SU-DHL-6 (cell line): ENCODE measurements at regions not wholly inside any gene's neighbourhood (a gene's known extent, or its start where the extent isn't known, plus 50 kb on each side); places are given as distances from the start of the nearest gene placed in this dataset.

ENCODE experiments used
- EZH2phosphoT487 ChIP-seq: fragments of 200-600 bp; sonication (generic), shearing (Covaris generic); conservative IDR thresholded peaks from 2 replicates; pipeline ENCODE4 v1.6.1; 2018; ENCODE audit warnings: mild to moderate bottlenecking, antibody characterized with exemption, low read length, moderate library complexity, mixed read lengths
- TF ChIP-seq, protein P1 (sequence below): fragments of 200-600 bp; sonication (generic); IDR thresholded peaks from one replicate; pipeline ENCODE4 v1.5.1; 2017; ENCODE audit warnings: antibody characterized with exemption, mild to moderate bottlenecking, low read length, moderate library complexity; ENCODE audit not compliant: insufficient read depth, poor library complexity, severe bottlenecking

DNA sequence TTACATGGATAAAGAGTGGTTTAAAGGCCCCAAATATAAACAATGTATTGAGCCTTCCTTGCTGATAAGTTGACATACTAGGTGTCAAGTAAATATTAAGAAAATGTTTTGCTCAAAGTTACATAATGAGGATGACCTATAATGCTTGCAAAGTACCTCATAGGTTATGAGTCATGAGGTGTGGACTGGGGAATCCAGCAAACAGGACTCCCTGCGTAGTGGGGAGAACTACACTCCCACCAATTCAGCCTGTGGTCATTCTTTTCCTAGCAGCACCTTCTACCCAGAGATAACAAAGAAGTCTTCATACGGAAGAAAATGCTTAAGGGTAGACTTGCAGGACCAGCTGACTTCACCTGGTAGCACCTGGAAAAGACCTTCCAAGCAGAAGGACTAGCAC lies 418.9 kb upstream of the CPEB2 start:
- TF ChIP-seq, protein P1, sequence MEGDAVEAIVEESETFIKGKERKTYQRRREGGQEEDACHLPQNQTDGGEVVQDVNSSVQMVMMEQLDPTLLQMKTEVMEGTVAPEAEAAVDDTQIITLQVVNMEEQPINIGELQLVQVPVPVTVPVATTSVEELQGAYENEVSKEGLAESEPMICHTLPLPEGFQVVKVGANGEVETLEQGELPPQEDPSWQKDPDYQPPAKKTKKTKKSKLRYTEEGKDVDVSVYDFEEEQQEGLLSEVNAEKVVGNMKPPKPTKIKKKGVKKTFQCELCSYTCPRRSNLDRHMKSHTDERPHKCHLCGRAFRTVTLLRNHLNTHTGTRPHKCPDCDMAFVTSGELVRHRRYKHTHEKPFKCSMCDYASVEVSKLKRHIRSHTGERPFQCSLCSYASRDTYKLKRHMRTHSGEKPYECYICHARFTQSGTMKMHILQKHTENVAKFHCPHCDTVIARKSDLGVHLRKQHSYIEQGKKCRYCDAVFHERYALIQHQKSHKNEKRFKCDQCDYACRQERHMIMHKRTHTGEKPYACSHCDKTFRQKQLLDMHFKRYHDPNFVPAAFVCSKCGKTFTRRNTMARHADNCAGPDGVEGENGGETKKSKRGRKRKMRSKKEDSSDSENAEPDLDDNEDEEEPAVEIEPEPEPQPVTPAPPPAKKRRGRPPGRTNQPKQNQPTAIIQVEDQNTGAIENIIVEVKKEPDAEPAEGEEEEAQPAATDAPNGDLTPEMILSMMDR: no peak
- TF ChIP-seq EZH2phosphoT487: no peak
